Karpas-422 (cell line): ENCODE measurements at regions not wholly inside any gene's neighbourhood (a gene's known extent, or its start where the extent isn't known, plus 50 kb on each side); places are given as distances from the start of the nearest gene placed in this dataset.
A peak's percentile ranks its signal among the peaks of the same experiment; 100 is the strongest.
"Not testable (repeated sequence)": the region's sequence is repeated elsewhere in the genome, so short reads cannot be mapped to it uniquely, and the experiment has no call there.

Experiments
- DNase-seq: peaks from one replicate; pipeline ENCODE4 v3.0.0-alpha.2; 2015
- H2AFZ ChIP-seq: fragments of 200-600 bp; sonication (generic); 2 replicates; pipeline ENCODE4 v1.6.1; 2014; ENCODE audit warnings: antibody characterized with exemption, low read length, mixed read lengths
- H3K27ac ChIP-seq: fragments of 200-600 bp; sonication (generic); 2 replicates; pipeline ENCODE4 v1.5.1; 2014; ENCODE audit warnings: mild to moderate bottlenecking, low read length, moderate library complexity
- H3K27me3 ChIP-seq: fragments of 200-600 bp; sonication (generic); 2 replicates; pipeline ENCODE4 v1.6.1; 2014; ENCODE audit warnings: low read length, mixed read lengths
- H3K36me3 ChIP-seq: fragments of 200-600 bp; sonication (generic); 2 replicates; pipeline ENCODE4 v1.6.1; 2014; ENCODE audit warnings: low read length, mixed read lengths; ENCODE audit not compliant: insufficient read depth
- H3K4me1 ChIP-seq: fragments of 200-600 bp; sonication (generic); 2 replicates; pipeline ENCODE4 v1.6.1; 2014; ENCODE audit warnings: mild to moderate bottlenecking, low read length, mixed read lengths
- H3K4me2 ChIP-seq: fragments of 200-600 bp; sonication (generic); 2 replicates; pipeline ENCODE4 v1.6.1; 2014; ENCODE audit warnings: low read length, low read depth, mild to moderate bottlenecking; ENCODE audit not compliant: poor library complexity, severe bottlenecking
- H3K4me3 ChIP-seq: fragments of 200-600 bp; sonication (generic); 2 replicates; pipeline ENCODE4 v1.5.1; 2014; ENCODE audit warnings: mild to moderate bottlenecking, antibody characterized with exemption, low read length, mixed read lengths
- H3K79me2 ChIP-seq: fragments of 200-600 bp; sonication (generic); 2 replicates; pipeline ENCODE4 v1.6.1; 2014; ENCODE audit warnings: mild to moderate bottlenecking, low read length, mixed read lengths
- H3K9ac ChIP-seq: fragments of 200-600 bp; sonication (generic); 2 replicates; pipeline ENCODE4 v1.6.0; 2014; ENCODE audit warnings: low read length
- H3K9me2 ChIP-seq: fragments of 200-600 bp; sonication (generic), shearing (Covaris generic); replicated peaks from 2 replicates; pipeline ENCODE4 v1.6.0; 2014; ENCODE audit warnings: mild to moderate bottlenecking, low read length, moderate library complexity; ENCODE audit not compliant: insufficient read depth
- H3K9me3 ChIP-seq: fragments of 300-700, 200-600 bp; sonication (generic); 2 replicates; pipeline ENCODE4 v1.6.1; 2014; ENCODE audit warnings: low read length, mixed read lengths
- H4K20me1 ChIP-seq: fragments of 200-600 bp; sonication (generic); 2 replicates; pipeline ENCODE4 v1.6.1; 2014; ENCODE audit warnings: mild to moderate bottlenecking, antibody characterized with exemption, low read length, low read depth; ENCODE audit not compliant: insufficient read depth

DNA sequence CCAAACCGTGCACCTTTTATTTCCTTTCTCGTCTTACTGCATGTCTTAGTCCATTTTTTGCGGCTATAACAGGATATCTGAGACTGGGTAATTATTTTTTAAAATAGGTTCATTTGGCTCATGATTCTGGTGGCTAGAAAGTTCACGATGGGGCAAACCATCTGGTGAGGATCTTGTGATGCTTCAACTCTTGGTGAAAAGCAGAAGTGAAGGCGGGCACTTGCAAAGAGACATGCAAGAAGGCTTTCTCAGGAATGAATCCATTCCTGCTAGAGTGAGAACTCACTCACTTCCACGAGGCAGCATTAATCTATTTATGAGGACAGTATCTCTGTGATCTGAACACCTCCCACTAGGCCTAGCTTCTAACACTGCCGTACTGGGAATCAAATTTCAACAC is 327.1 kb upstream of the RBMS1 start:
- peak; percentile 44 for DNase-seq
- Histone ChIP-seq H3K4me3 (no peak overlapping the region), H3K9me2 (no peaks in the 10 kb centered on the region), H2AFZ (peak overlapping the region; percentile 18; the same call in 1 of the 2 replicates), H3K36me3 (peaks cover 5% of the 10 kb centered on the region; the same call in 1 of the 2 replicates), H3K27me3 (no peaks in the 10 kb centered on the region), H3K4me1 (peaks cover 33% of the 10 kb centered on the region), H3K9ac (no peak overlapping the region), H3K4me2 (no peak overlapping the region), H4K20me1 (no peaks in the 10 kb centered on the region), H3K79me2 (no peaks in the 10 kb centered on the region), H3K27ac (no peak overlapping the region), H3K9me3 (peaks cover 33% of the 10 kb centered on the region)

DNA sequence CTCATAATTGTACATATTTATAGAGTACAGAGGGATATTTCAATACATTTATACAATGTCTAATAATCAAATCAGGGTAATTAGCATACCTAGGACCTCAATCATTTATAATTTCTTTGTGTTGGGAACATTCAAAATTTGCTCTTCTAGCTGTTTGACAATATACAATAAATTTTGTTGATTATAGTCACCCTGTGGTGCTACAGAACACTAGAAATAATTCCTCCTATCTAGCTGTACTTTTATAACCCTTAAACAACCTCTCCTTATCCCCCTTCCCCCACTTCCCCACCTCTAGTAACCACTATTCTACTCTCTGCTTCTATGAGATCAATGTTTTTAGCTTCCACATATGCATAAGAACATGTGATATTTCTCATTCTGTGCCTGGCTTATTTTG is 328.4 kb upstream of the RBMS1 start:
- peaks cover 41% of the 10 kb centered on the region for H3K9me3 ChIP-seq
- no peaks in the 10 kb centered on the region for H3K27me3 ChIP-seq
- no peak overlapping the region for H3K4me2 ChIP-seq
- no peak for DNase-seq
- H3K36me3 ChIP-seq: peaks cover 5% of the 10 kb centered on the region; the same call in 1 of the 2 replicates
- H3K4me3 ChIP-seq: no peak overlapping the region
- H3K27ac ChIP-seq: no peak overlapping the region
- H3K9ac ChIP-seq: no peak overlapping the region
- no peak overlapping the region for H2AFZ ChIP-seq
- H4K20me1 ChIP-seq: no peaks in the 10 kb centered on the region
- H3K79me2 ChIP-seq: no peaks in the 10 kb centered on the region
- H3K4me1 ChIP-seq: peaks cover 20% of the 10 kb centered on the region
- H3K9me2 ChIP-seq: no peaks in the 10 kb centered on the region

DNA sequence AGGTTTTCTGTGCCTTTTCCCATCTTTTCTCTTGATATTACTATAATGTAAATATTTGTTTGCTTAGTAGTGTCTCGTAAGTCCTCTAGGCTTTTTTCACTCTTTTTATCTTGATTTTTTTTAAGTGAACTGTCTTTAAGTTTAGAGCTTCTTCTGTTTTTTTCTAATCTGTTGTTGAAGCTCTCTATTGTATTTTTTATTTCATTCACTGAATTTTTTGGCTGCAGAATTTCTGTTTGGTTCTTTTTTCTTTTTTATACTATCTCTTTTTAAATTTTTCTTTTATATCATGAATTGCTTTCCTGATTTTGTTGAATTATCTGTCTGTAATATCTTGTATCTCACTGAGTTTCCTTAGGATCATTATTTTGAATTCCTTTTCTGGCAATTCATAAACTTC is 331.8 kb upstream of the RBMS1 start:
- Histone ChIP-seq H3K27me3 (no peaks in the 10 kb centered on the region), H3K4me1 (peaks cover 3% of the 10 kb centered on the region; the same call in 1 of the 2 replicates), H3K9me3 (peaks cover 47% of the 10 kb centered on the region)

DNA sequence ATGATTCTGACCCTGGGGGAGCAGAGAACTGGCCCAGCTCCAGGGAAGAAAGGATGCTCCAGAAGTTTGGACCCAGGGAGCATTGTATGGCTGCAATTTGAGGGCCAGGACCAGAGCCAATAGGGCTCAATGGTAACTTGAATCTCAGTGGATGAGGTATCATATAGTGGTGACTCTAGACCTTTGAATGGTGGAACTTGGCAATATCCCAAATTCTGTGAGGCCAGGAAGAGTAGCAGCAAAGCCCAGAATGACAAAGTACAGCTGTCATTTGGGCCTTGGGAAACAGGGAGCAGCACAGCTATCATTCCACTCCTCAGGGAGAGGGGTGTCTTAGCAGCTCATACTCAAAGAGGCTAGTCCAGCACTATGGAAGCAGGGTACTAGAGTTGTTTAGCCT is 332.9 kb upstream of the RBMS1 start:
- Histone ChIP-seq H3K27ac (no peak overlapping the region), H3K4me1 (no peaks in the 10 kb centered on the region; the same call in 1 of the 2 replicates), H3K9me3 (peaks cover 38% of the 10 kb centered on the region), H4K20me1 (no peaks in the 10 kb centered on the region), H3K36me3 (no peaks in the 10 kb centered on the region; the same call in 1 of the 2 replicates), H2AFZ (no peak overlapping the region), H3K4me3 (no peak overlapping the region), H3K4me2 (no peak overlapping the region), H3K79me2 (no peaks in the 10 kb centered on the region), H3K9me2 (no peaks in the 10 kb centered on the region), H3K27me3 (no peaks in the 10 kb centered on the region), H3K9ac (no peak overlapping the region)
- no peak for DNase-seq

More for the DNA sequence above, 331.8 kb upstream of the RBMS1 start:
- Histone ChIP-seq H3K36me3 (peaks cover 3% of the 10 kb centered on the region; the same call in 1 of the 2 replicates), H3K9ac (no peak overlapping the region), H3K9me2 (no peaks in the 10 kb centered on the region), H4K20me1 (no peaks in the 10 kb centered on the region), H3K27ac (no peak overlapping the region), H3K4me2 (no peak overlapping the region), H3K4me3 (no peak overlapping the region), H2AFZ (no peak overlapping the region), H3K79me2 (no peaks in the 10 kb centered on the region)
- DNase-seq: peak; percentile 48

DNA sequence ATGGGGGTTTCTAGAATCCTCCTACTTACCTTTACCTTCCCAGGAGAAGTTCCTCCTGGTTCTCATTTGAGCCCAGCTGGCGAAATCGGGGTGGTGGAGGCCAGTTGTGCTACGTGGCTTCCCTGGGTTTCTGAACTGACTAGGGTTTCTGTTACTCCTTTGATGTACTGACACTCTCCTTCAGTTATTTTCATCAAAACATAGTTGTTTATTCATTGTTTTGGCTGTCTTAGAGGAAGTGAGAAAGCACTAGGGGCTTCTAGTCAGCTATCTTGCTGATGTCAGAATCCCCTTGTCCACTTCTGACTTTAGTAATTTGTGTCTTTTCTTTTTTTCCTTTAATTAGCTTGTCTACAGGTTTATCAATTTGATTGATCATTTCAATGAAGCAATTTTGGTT is 332.2 kb upstream of the TANK start:
- H3K36me3 ChIP-seq: no peaks in the 10 kb centered on the region; the same call in 1 of the 2 replicates
- H3K4me3 ChIP-seq: no peak overlapping the region
- no peak overlapping the region for H3K9ac ChIP-seq
- no peaks in the 10 kb centered on the region for H3K9me2 ChIP-seq
- no peak overlapping the region for H3K4me2 ChIP-seq
- no peaks in the 10 kb centered on the region for H3K27me3 ChIP-seq
- H3K4me1 ChIP-seq: no peaks in the 10 kb centered on the region; the same call in 1 of the 2 replicates
- H3K27ac ChIP-seq: no peak overlapping the region
- DNase-seq: no peak
- no peaks in the 10 kb centered on the region for H3K79me2 ChIP-seq
- H4K20me1 ChIP-seq: no peaks in the 10 kb centered on the region
- H3K9me3 ChIP-seq: peaks cover 29% of the 10 kb centered on the region
- H2AFZ ChIP-seq: no peak overlapping the region

DNA sequence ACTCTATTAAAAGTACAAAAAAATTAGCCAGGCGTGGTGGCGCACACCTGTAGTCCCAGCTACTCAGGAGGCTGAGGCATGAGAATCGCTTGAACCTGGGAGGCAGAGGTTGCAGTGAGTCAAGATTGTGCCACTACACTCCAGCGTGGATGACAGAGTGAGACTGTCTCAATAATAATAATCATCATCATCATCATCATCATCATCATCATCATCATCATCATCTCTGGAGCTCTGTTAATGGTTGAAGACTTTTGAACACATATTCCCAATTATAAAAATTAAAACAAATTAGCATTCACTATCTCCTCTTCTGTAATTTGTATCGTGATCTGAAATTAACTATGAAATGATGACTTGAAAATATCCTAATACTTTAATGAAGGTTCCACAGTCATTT is 327.8 kb upstream of the TANK start:
- not testable (repeated sequence) for H3K9me2 ChIP-seq, H3K9me3 ChIP-seq, H3K4me3 ChIP-seq, H3K4me2 ChIP-seq, H2AFZ ChIP-seq, H4K20me1 ChIP-seq, H3K27ac ChIP-seq, H3K79me2 ChIP-seq, H3K36me3 ChIP-seq, H3K9ac ChIP-seq, DNase-seq, H3K4me1 ChIP-seq, H3K27me3 ChIP-seq

DNA sequence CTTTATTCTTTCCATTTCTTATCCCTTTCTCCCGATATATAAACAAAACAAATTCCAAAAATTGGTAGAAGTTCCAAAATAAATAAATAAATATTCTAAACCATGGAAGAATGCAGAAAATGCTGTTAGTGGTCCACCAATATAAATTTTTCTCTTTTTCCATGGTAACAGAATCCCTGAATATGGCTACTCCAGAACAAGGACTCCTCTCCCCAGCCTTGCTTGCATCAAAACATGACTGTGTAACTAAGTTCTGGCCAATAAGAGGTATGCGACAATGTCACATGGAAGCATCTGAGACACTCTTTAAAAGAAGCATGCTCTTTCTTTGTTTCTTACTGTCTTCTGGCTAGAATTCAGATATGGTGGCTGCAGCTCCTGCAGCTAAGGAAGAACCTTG is 325.1 kb upstream of the TANK start:
- H3K9ac ChIP-seq: no peak overlapping the region
- no peaks in the 10 kb centered on the region for H3K79me2 ChIP-seq
- H3K4me2 ChIP-seq: no peak overlapping the region
- no peak overlapping the region for H3K4me3 ChIP-seq
- H3K36me3 ChIP-seq: no peaks in the 10 kb centered on the region
- H3K9me2 ChIP-seq: no peaks in the 10 kb centered on the region
- no peaks in the 10 kb centered on the region for H3K4me1 ChIP-seq
- H3K27ac ChIP-seq: no peak overlapping the region
- no peaks in the 10 kb centered on the region for H3K27me3 ChIP-seq
- H2AFZ ChIP-seq: no peak overlapping the region
- no peak for DNase-seq
- H4K20me1 ChIP-seq: no peaks in the 10 kb centered on the region
- peaks cover 2% of the 10 kb centered on the region; the same call in 1 of the 2 replicates for H3K9me3 ChIP-seq

DNA sequence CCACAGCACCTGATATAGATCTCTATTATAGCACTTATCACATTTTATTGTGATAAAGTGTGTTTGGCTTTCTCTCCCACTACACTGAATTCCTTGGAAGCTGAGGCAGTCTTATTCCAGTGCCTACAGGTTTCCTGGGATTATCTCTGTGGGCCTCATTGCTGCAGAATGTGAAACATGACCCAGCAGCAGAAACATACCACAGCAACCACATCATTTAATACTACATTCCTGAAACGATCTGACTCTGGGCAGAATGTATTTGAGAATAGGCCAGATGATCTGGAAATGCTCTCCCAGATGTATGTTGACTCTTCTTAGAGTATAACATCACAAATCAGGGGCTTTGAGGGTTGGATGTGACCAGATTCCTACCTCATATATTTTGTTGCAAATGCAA is 323.5 kb upstream of the TANK start:
- Histone ChIP-seq H3K27ac (no peak overlapping the region), H3K4me1 (no peaks in the 10 kb centered on the region), H3K36me3 (no peaks in the 10 kb centered on the region), H3K9ac (no peak overlapping the region), H3K27me3 (no peaks in the 10 kb centered on the region), H3K4me2 (no peak overlapping the region), H3K9me2 (no peaks in the 10 kb centered on the region), H3K79me2 (no peaks in the 10 kb centered on the region), H3K4me3 (no peak overlapping the region), H4K20me1 (no peaks in the 10 kb centered on the region), H3K9me3 (no peaks in the 10 kb centered on the region), H2AFZ (no peak overlapping the region)
- no peak for DNase-seq

DNA sequence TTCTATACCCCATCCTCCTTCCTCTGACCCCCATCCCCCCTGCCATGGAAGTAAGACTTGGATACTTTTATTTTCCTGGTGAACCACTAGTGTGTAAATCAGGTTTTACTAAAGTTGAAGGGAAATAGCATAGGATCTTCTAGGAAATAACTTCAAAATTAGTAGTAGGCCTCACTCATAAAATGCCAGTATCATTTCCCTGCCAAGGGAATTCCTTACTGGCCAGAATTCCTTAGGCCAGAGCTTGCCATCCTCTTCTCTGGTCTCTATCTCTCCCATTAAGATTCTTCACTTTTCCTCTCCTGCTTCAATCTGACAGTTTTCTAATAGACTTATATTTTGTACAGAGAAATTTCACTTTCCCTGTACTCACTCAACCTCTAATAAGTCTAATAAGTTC is 322.8 kb upstream of the TANK start:
- H3K27me3 ChIP-seq: no peaks in the 10 kb centered on the region
- no peaks in the 10 kb centered on the region for H4K20me1 ChIP-seq
- no peaks in the 10 kb centered on the region for H3K36me3 ChIP-seq
- no peak for DNase-seq
- H3K79me2 ChIP-seq: no peaks in the 10 kb centered on the region
- no peak overlapping the region for H3K9ac ChIP-seq
- no peak overlapping the region for H3K4me3 ChIP-seq
- no peak overlapping the region for H3K4me2 ChIP-seq
- no peak overlapping the region for H2AFZ ChIP-seq
- no peaks in the 10 kb centered on the region for H3K4me1 ChIP-seq
- H3K9me3 ChIP-seq: no peaks in the 10 kb centered on the region
- no peaks in the 10 kb centered on the region for H3K9me2 ChIP-seq
- H3K27ac ChIP-seq: no peak overlapping the region
